GM18499 (cell line): ENCODE measurements at regions not wholly inside any gene's neighbourhood (a gene's known extent, or its start where the extent isn't known, plus 50 kb on each side); places are given as distances from the start of the nearest gene placed in this dataset.

ENCODE experiments used
- ATAC-seq: cut with Tn5 transposase; IDR thresholded peaks from one replicate; pipeline ENCODE4 v1.9.1; 2021; ENCODE audit warnings: moderate number of reproducible peaks; ENCODE audit not compliant: insufficient read depth, unreplicated experiment

- ATAC-seq, result no peak
Observed at GRCh38 chr12:77630790-77631445, 199.8 kb upstream of the NAV3 start.

GRCh38 chr12:77630344-77630743 is 200.3 kb upstream of the NAV3 start:
- no peak for ATAC-seq

GRCh38 chr12:77629141-77629540 is 201.6 kb upstream of the NAV3 start:
- ATAC-seq, result no peak

GRCh38 chr12:77625441-77625840 is 205.3 kb upstream of the NAV3 start:
- no peak for ATAC-seq

- no peak for ATAC-seq
Observed at GRCh38 chr12:77619425-77619824, 211.3 kb upstream of the NAV3 start.

GRCh38 chr12:77617818-77618217 is 212.9 kb upstream of the NAV3 start:
- ATAC-seq, result no peak

- ATAC-seq, result no peak
Observed at GRCh38 chr12:77615332-77615731, 215.4 kb upstream of the NAV3 start.

- no peak for ATAC-seq
Observed at GRCh38 chr12:77613411-77613810, 217.3 kb upstream of the NAV3 start.

- no peak for ATAC-seq
Observed at GRCh38 chr12:77610446-77610845, 220.2 kb upstream of the NAV3 start.

- no peak for ATAC-seq
Observed at GRCh38 chr12:77609016-77609415, 221.7 kb upstream of the NAV3 start.

GRCh38 chr12:77608271-77608824 is 222.3 kb upstream of the NAV3 start:
- no peak for ATAC-seq

- no peak for ATAC-seq
Observed at GRCh38 chr12:77606348-77606747, 224.3 kb upstream of the NAV3 start.

GRCh38 chr12:77603946-77604345 is 226.7 kb upstream of the NAV3 start:
- no peak for ATAC-seq

GRCh38 chr12:77601069-77601468 is 229.6 kb upstream of the NAV3 start:
- ATAC-seq, result no peak

- no peak for ATAC-seq
Observed at GRCh38 chr12:77600468-77600843, 230.2 kb upstream of the NAV3 start.

GRCh38 chr12:77599782-77600467 is 230.8 kb upstream of the NAV3 start:
- no peak for ATAC-seq

- ATAC-seq, result no peak
Observed at GRCh38 chr12:77594366-77594765, 236.3 kb upstream of the NAV3 start.

GRCh38 chr12:77592836-77593235 is 237.9 kb upstream of the NAV3 start:
- no peak for ATAC-seq

GRCh38 chr12:77591959-77592743 is 238.5 kb upstream of the NAV3 start:
- no peak for ATAC-seq

- ATAC-seq, result no peak
Observed at GRCh38 chr12:77590306-77590705, 240.4 kb upstream of the NAV3 start.

GRCh38 chr12:77584860-77585259 is 245.8 kb upstream of the NAV3 start:
- ATAC-seq, result no peak
